Stomach (tissue), 4 donors: ENCODE measurements at regions not wholly inside any gene's neighbourhood (a gene's known extent, or its start where the extent isn't known, plus 50 kb on each side); places are given as distances from the start of the nearest gene placed in this dataset.

Experiments used
- EP300 ChIP-seq: sonication (generic); formaldehyde crosslinking; IDR thresholded peaks from one replicate; pipeline ENCODE4 v1.6.1; 2017; ENCODE audit warnings: antibody characterized with exemption
- POLR2A ChIP-seq, 4 donors: fragments of 450-650 bp; IDR thresholded peaks; one replicate each; pipeline ENCODE4 v1.6.1; 2016; ENCODE audit warnings: antibody characterized with exemption in 4 of 4, control low read depth in 2 of 4, mild to moderate bottlenecking in 1 of 4, moderate library complexity in 1 of 4
- POLR2AphosphoS5 ChIP-seq, 3 donors: sonication (generic); formaldehyde crosslinking; IDR thresholded peaks; one replicate each; pipeline ENCODE4 v1.6.1; 2016; ENCODE audit warnings: antibody characterized with exemption in 3 of 3
- TF ChIP-seq, protein P1 (sequence below), 7 experiments: fragments of 450-650 bp in 4 of 7; fragments of 200-600 bp in 3 of 7; sonication (generic) in 3 of 7; IDR thresholded peaks; one replicate each; pipeline ENCODE4 v1.5.1; 2016 to 2019; ENCODE audit warnings: antibody characterized with exemption in 7 of 7, control low read depth in 2 of 7, mild to moderate bottlenecking in 1 of 7

- TF ChIP-seq, protein P1, sequence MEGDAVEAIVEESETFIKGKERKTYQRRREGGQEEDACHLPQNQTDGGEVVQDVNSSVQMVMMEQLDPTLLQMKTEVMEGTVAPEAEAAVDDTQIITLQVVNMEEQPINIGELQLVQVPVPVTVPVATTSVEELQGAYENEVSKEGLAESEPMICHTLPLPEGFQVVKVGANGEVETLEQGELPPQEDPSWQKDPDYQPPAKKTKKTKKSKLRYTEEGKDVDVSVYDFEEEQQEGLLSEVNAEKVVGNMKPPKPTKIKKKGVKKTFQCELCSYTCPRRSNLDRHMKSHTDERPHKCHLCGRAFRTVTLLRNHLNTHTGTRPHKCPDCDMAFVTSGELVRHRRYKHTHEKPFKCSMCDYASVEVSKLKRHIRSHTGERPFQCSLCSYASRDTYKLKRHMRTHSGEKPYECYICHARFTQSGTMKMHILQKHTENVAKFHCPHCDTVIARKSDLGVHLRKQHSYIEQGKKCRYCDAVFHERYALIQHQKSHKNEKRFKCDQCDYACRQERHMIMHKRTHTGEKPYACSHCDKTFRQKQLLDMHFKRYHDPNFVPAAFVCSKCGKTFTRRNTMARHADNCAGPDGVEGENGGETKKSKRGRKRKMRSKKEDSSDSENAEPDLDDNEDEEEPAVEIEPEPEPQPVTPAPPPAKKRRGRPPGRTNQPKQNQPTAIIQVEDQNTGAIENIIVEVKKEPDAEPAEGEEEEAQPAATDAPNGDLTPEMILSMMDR (IDR thresholded peaks at IDR 0.05) = no peak
- TF ChIP-seq POLR2AphosphoS5 (IDR thresholded peaks at IDR 0.05) (no peak), POLR2A (IDR thresholded peaks at IDR 0.05) (no peak), EP300 (no peak)
Measured at GRCh38 chr4:14833053-14833452, 169.2 kb upstream of the CPEB2 start.
